ENCODE measurements at regions not wholly inside any gene's neighbourhood (a gene's known extent, or its start where the extent isn't known, plus 50 kb on each side); places are given as distances from the start of the nearest gene placed in this dataset.

DNA sequence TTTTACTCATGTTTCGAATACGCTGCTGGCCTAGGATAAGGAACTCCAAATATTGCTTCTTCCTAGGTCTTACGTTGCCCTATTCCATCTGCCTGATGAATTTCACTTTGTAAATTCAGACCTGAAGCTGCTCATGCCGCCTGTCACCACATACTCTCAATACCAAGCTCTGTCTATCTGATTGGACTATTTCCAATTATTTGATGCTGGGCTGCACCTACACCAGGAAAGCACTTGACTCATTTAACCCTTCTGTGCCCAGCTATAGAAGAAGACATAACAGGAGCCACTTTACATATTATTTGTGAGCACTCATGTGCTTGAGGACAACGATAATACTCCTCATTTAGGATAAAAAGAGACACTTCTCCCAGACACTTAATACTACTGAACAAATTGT is 1293.9 kb upstream of the LRRTM1 start:
- H3K36me3 ChIP-seq: no peaks in the 10 kb centered on the region
- intact Hi-C loops (cut with DNase I): no loop called here
- no peak overlapping the region for H3K4me3 ChIP-seq
- no peak overlapping the region for H3K27ac ChIP-seq
- no peaks in the 10 kb centered on the region for H3K27me3 ChIP-seq
- no peaks in the 10 kb centered on the region for H3K9me3 ChIP-seq
- FAIRE-seq (no peak), DNase-seq (no peak), ATAC-seq (no peak)
- no peaks in the 10 kb centered on the region for H3K4me1 ChIP-seq
- WGBS, 2 donors: 34 to 38% methylated on average over 5 of the region's 5 CpGs
- TF ChIP-seq, protein P1, sequence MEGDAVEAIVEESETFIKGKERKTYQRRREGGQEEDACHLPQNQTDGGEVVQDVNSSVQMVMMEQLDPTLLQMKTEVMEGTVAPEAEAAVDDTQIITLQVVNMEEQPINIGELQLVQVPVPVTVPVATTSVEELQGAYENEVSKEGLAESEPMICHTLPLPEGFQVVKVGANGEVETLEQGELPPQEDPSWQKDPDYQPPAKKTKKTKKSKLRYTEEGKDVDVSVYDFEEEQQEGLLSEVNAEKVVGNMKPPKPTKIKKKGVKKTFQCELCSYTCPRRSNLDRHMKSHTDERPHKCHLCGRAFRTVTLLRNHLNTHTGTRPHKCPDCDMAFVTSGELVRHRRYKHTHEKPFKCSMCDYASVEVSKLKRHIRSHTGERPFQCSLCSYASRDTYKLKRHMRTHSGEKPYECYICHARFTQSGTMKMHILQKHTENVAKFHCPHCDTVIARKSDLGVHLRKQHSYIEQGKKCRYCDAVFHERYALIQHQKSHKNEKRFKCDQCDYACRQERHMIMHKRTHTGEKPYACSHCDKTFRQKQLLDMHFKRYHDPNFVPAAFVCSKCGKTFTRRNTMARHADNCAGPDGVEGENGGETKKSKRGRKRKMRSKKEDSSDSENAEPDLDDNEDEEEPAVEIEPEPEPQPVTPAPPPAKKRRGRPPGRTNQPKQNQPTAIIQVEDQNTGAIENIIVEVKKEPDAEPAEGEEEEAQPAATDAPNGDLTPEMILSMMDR (IDR thresholded peaks at IDR 0.05): no peak

DNA sequence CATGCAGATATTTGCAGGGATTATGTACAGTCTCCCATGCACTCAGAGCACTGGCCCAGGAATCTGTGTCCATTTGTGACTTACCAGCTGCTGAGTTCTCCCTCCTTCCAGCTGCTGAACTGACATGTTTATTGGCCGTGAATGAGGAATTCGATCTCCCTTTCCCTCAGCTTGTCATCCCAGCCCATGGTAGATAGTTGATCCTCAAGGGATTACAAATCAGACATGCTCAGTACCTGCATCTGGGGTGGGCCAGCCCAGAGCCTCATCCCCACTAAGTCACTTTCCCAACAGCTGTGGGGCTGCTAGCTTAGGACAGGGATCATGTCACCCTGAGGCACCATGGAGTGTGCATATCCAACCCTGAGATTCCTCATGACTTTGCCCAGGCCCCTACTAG is 1284.9 kb upstream of the LRRTM1 start:
- no peak for FAIRE-seq
- H3K4me1 ChIP-seq: no peaks in the 10 kb centered on the region
- no peaks in the 10 kb centered on the region for H3K9me3 ChIP-seq
- WGBS, 2 donors: 65 to 80% methylated on average over 2 of the region's 2 CpGs
- H3K27me3 ChIP-seq: no peaks in the 10 kb centered on the region
- no peak for ATAC-seq
- no peak for DNase-seq
- no peak overlapping the region for H3K27ac ChIP-seq
- H3K4me3 ChIP-seq: no peak overlapping the region
- no peaks in the 10 kb centered on the region for H3K36me3 ChIP-seq
- intact Hi-C loops (cut with DNase I): no loop called here
- TF ChIP-seq, protein P1 (IDR thresholded peaks at IDR 0.05): no peak

DNA sequence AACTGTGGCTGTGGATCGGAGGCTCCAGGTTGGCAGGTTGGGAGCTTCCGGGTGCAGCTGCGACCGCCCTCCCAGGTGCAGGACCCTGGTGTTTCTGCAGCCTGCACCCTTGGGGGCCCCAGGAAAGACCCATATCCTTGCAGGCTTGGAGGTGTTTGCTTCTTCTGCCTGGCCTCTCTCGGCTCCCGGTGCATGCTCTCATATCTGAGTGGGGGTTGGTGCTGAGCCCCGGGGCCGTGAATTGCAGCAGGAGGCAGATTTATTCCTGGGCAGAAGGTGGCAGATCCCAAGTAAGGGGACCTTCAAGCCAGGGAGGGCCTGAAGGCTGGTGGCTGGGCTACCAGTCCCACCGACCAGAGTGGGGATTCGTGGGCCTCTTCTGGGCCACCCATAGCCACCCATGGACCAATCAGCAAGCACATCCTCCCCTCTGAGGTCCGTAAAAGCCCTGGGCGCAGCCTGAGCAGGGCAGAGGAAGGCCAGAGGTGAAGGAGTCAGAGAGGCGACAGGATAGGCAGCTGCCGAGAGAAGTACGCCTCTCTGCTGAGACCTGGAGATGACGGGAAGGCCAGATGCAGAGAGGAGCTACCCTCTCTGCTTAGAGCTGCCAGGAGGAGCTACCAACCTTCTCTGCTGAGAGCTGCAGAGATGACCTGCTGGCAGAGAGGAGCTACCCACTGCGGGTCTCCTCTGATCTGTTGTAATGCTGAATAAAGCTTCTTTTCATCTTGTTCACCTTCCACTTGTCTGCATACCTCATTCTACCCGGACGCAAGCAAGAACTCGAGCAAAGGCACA is 1279.0 kb upstream of the LRRTM1 start:
- FAIRE-seq: no peak
- Histone ChIP-seq H3K27me3 (no peaks in the 10 kb centered on the region), H3K4me1 (no peaks in the 10 kb centered on the region), H3K4me3 (no peak overlapping the region), H3K27ac (no peak overlapping the region), H3K36me3 (no peaks in the 10 kb centered on the region), H3K9me3 (no peaks in the 10 kb centered on the region)
- no peak for ATAC-seq
- TF ChIP-seq, protein P1 (IDR thresholded peaks at IDR 0.05): no peak
- DNase-seq: peak in 2 of 6 donors; percentile 30 to 32
- intact Hi-C loops (cut with DNase I): no loop called here
- 70 to 88% methylated on average over 18 to 20 of the region's 20 CpGs for WGBS, 2 donors

DNA sequence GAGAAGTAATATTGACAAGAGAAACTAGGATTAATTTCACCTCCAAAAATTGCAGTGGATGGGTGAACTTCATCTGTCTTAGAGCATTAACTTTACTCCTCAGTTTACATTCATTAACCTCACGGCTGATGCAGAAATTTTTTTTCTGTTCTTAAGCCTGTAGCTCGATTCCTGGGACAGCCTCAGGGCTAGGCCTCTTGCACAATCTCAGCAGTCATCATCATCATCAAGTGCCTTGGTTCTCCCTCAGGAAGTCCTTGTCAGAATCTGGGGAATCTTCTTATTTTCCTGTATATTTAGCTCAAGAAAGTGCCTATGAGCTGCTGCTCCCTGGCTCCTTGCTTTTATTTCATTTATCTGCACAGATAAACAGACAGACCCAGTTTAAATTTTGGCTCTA is 1272.2 kb upstream of the LRRTM1 start:
- no peak for DNase-seq
- no peak overlapping the region for H3K27ac ChIP-seq
- intact Hi-C loops (cut with DNase I): no loop called here
- no peaks in the 10 kb centered on the region for H3K27me3 ChIP-seq
- no peaks in the 10 kb centered on the region for H3K4me1 ChIP-seq
- 37 to 47% methylated on average over 2 of the region's 2 CpGs for WGBS, 2 donors
- H3K36me3 ChIP-seq: no peaks in the 10 kb centered on the region
- no peak overlapping the region for H3K4me3 ChIP-seq
- no peak for FAIRE-seq
- no peaks in the 10 kb centered on the region for H3K9me3 ChIP-seq
- no peak for ATAC-seq
- TF ChIP-seq, protein P1 (IDR thresholded peaks at IDR 0.05): no peak

GRCh38 chr2:81551040-81551634 is 1246.6 kb upstream of the LRRTM1 start:
- no peak for FAIRE-seq
- no peak for DNase-seq
- H3K4me3 ChIP-seq: no peak overlapping the region
- H3K27me3 ChIP-seq: no peaks in the 10 kb centered on the region
- TF ChIP-seq, protein P1 (IDR thresholded peaks at IDR 0.05): no peak
- H3K9me3 ChIP-seq: no peaks in the 10 kb centered on the region
- H3K27ac ChIP-seq: no peak overlapping the region
- intact Hi-C loops (cut with DNase I): no loop called here
- H3K4me1 ChIP-seq: no peaks in the 10 kb centered on the region
- no peak for ATAC-seq
- no peaks in the 10 kb centered on the region for H3K36me3 ChIP-seq
- WGBS, 2 donors: 51 to 67% methylated on average over 3 of the region's 3 CpGs

Data from pancreas (tissue), 10 donors.